Endodermal cell (in vitro differentiated cells): ENCODE measurements at regions not wholly inside any gene's neighbourhood (a gene's known extent, or its start where the extent isn't known, plus 50 kb on each side); places are given as distances from the start of the nearest gene placed in this dataset.
"Not testable (repeated sequence)": the region's sequence is repeated elsewhere in the genome, so short reads cannot be mapped to it uniquely, and the experiment has no call there.

Experiments used
- DNase-seq: peaks from one replicate; pipeline ENCODE4 v3.0.0-alpha.2; 2017
- H3K27ac ChIP-seq: 2 replicates; pipeline ENCODE4 v1.5.1; 2013; ENCODE audit warnings: mild to moderate bottlenecking, low read depth, low read length, moderate library complexity
- H3K27me3 ChIP-seq: 2 replicates; pipeline ENCODE4 v1.6.1; 2013; ENCODE audit warnings: mild to moderate bottlenecking, low read length, moderate library complexity; ENCODE audit not compliant: insufficient read depth, control insufficient read depth, poor library complexity, severe bottlenecking
- H3K36me3 ChIP-seq: 2 replicates; pipeline ENCODE4 v1.7.0; 2013; ENCODE audit warnings: mild to moderate bottlenecking, low read length, moderate library complexity; ENCODE audit not compliant: control insufficient read depth, insufficient read depth
- H3K4me1 ChIP-seq: one replicate; pipeline ENCODE4 v1.7.0; 2013; ENCODE audit warnings: low read length; ENCODE audit not compliant: control insufficient read depth, insufficient read depth
- H3K4me3 ChIP-seq: 2 replicates; pipeline ENCODE4 v1.5.1; 2013; ENCODE audit warnings: mild to moderate bottlenecking, low read length, moderate library complexity
- H3K9ac ChIP-seq: 2 replicates; pipeline ENCODE4 v1.6.1; 2013; ENCODE audit warnings: mild to moderate bottlenecking, low read length, moderate library complexity; ENCODE audit not compliant: poor library complexity, severe bottlenecking; ENCODE audit errors: extremely low read depth
- H3K9me3 ChIP-seq: 2 replicates; pipeline ENCODE4 v1.6.1; 2013; ENCODE audit warnings: mild to moderate bottlenecking, low read length, moderate library complexity; ENCODE audit not compliant: control insufficient read depth
- H3K27ac Mint-ChIP-seq: 2 replicates; pipeline ENCODE4 v1.8.0; 2020; ENCODE audit warnings: mixed read lengths
- H3K27me3 Mint-ChIP-seq: 2 replicates; pipeline ENCODE4 v1.8.0; 2021; ENCODE audit warnings: mild to moderate bottlenecking, mixed read lengths; ENCODE audit not compliant: insufficient read depth
- H3K36me3 Mint-ChIP-seq: 2 replicates; pipeline ENCODE4 v1.8.0; 2020; ENCODE audit warnings: low read depth, mixed read lengths
- H3K4me1 Mint-ChIP-seq: 2 replicates; pipeline ENCODE4 v1.8.0; 2020; ENCODE audit warnings: mixed read lengths
- H3K4me3 Mint-ChIP-seq: 2 replicates; pipeline ENCODE4 v1.8.0; 2020; ENCODE audit warnings: mild to moderate bottlenecking, moderate library complexity, mixed read lengths
- H3K9me3 Mint-ChIP-seq: 2 replicates; pipeline ENCODE4 v1.8.0; 2020; ENCODE audit warnings: mild to moderate bottlenecking, mixed read lengths
- CTCF ChIP-seq: fragments of 200-600 bp; sonication (generic); conservative IDR thresholded peaks from 2 replicates; pipeline ENCODE4 v1.5.0; 2021; ENCODE audit warnings: antibody characterized with exemption, mild to moderate bottlenecking
- WGBS, 2 experiments: methylation state at CpG; one replicate each; pipeline versions ENCODE4 v1.1.5 to v1.1.7; 2013; ENCODE audit warnings: missing lambda C conversion rate in 2 of 2, mixed read lengths in 1 of 2; ENCODE audit not compliant: insufficient coverage in 1 of 2, insufficient read length in 1 of 2; 5-methylcytosine and 5-hydroxymethylcytosine counted together

- Histone ChIP-seq H3K27ac (no peak overlapping the region), H3K9ac (no peak overlapping the region), H3K4me1 (peaks cover 3% of the 10 kb centered on the region), H3K27me3 (no peaks in the 10 kb centered on the region), H3K9me3 (peaks cover 31% of the 10 kb centered on the region), H3K36me3 (no peaks in the 10 kb centered on the region), H3K4me3 (no peak overlapping the region)
- 97% methylated on average over 4 of the region's 4 CpGs; no CpG with 5 or more reads in 1 of the 2 experiments for WGBS, 2 experiments
- Mint-ChIP-seq H3K9me3 (peaks cover 9% of the 10 kb centered on the region), H3K36me3 (peaks cover 13% of the 10 kb centered on the region), H3K4me3 (no peak overlapping the region), H3K27ac (no peak overlapping the region), H3K4me1 (peaks cover 53% of the 10 kb centered on the region), H3K27me3 (no peaks in the 10 kb centered on the region)
- no peak for DNase-seq
- no peak for TF ChIP-seq CTCF
Measured at GRCh38 chr6:131492932-131493573, 80.0 kb upstream of the ARG1 start.

- not testable (repeated sequence) for H3K4me1 ChIP-seq, H3K27me3 Mint-ChIP-seq, H3K4me3 Mint-ChIP-seq, H3K4me3 ChIP-seq, DNase-seq, H3K36me3 ChIP-seq, H3K27ac ChIP-seq, H3K27ac Mint-ChIP-seq, H3K9ac ChIP-seq, H3K36me3 Mint-ChIP-seq, H3K27me3 ChIP-seq
- 71% methylated on average over 3 of the region's 5 CpGs; no CpG with 5 or more reads in 1 of the 2 experiments for WGBS, 2 experiments
- peaks cover 22% of the 10 kb centered on the region for H3K4me1 Mint-ChIP-seq
- peaks cover 12% of the 10 kb centered on the region for H3K9me3 Mint-ChIP-seq
- H3K9me3 ChIP-seq: peaks cover 28% of the 10 kb centered on the region
Measured at GRCh38 chr6:131504387-131504786, 68.6 kb upstream of the ARG1 start.

GRCh38 chr6:131510094-131510493 lies 62.9 kb upstream of the ARG1 start:
- TF ChIP-seq CTCF: no peak
- H3K27me3 Mint-ChIP-seq: no peaks in the 10 kb centered on the region
- Histone ChIP-seq H3K4me3 (peak overlapping the region; percentile 54), H3K27me3 (no peaks in the 10 kb centered on the region), H3K36me3 (no peaks in the 10 kb centered on the region), H3K9me3 (peaks cover 38% of the 10 kb centered on the region), H3K9ac (no peak overlapping the region), H3K4me1 (no peaks in the 10 kb centered on the region), H3K27ac (no peak overlapping the region)
- peaks cover 22% of the 10 kb centered on the region for H3K9me3 Mint-ChIP-seq
- DNase-seq: peak; percentile 71
- peaks cover 25% of the 10 kb centered on the region for H3K4me1 Mint-ChIP-seq
- no peaks in the 10 kb centered on the region for H3K36me3 Mint-ChIP-seq
- H3K27ac Mint-ChIP-seq: peak overlapping the region; percentile 67
- no peak overlapping the region for H3K4me3 Mint-ChIP-seq
- 40 to 75% methylated on average over 1 to 5 of the region's 5 CpGs for WGBS, 2 experiments

- H3K36me3 Mint-ChIP-seq: no peaks in the 10 kb centered on the region
- Histone ChIP-seq H3K36me3 (no peaks in the 10 kb centered on the region), H3K4me3 (peak overlapping the region; percentile 54), H3K27me3 (no peaks in the 10 kb centered on the region), H3K27ac (no peak overlapping the region), H3K9me3 (peaks cover 42% of the 10 kb centered on the region), H3K4me1 (no peaks in the 10 kb centered on the region), H3K9ac (no peak overlapping the region)
- H3K4me3 Mint-ChIP-seq: no peak overlapping the region
- H3K27ac Mint-ChIP-seq: peak overlapping the region; percentile 67
- H3K9me3 Mint-ChIP-seq: peaks cover 27% of the 10 kb centered on the region
- no peaks in the 10 kb centered on the region for H3K27me3 Mint-ChIP-seq
- DNase-seq: no peak
- peaks cover 25% of the 10 kb centered on the region for H3K4me1 Mint-ChIP-seq
- TF ChIP-seq CTCF: no peak
Measured at GRCh38 chr6:131510591-131510990, 62.4 kb upstream of the ARG1 start.
